GM12873 (cell line): ENCODE measurements at regions not wholly inside any gene's neighbourhood (a gene's known extent, or its start where the extent isn't known, plus 50 kb on each side); places are given as distances from the start of the nearest gene placed in this dataset.

Experiments
- TF ChIP-seq, protein P1 (sequence below): IDR thresholded peaks from 2 replicates; pipeline ENCODE4 v1.5.1; 2012; ENCODE audit warnings: low read depth, mild to moderate bottlenecking, moderate library complexity, low read length, control low read depth; ENCODE audit not compliant: insufficient read depth; ENCODE audit errors: missing control alignments

DNA sequence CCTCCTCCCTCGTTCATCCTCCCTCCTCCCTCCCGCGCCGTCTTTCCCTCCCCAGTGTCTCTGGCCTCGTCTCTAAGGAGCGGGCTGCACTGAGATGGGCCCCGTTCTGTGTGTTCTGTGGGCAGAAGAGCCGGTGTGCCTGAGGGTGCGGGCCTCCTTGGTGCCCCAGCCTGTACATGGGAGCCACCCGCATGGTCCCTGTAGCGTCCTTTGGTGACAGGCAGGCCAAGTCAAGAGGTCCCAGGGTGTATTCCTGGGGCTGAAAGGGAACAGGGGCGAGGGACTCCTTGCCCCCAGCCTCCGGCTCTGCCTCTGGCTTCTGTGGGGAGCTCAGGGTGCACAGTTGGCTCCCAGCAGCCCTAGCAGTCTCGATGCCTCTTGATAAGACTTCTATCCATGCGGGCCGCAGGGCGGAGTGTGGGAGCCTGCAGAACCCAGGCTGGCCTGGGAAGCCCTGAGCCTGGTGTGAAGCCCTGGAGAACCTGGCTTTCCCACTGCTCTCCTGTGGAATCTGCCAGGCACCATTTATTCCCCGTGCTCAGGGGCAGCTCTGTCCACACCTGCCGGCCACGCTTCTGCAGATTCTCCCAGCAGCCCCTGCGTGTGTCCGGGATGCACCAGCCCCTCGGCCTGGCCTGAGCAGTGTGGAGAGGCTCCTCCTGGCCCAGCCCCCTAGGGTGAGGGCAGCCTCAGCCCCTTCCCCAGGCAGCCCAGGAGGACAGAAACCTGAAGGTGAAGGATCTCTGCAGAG lies 181.3 kb downstream of the KIF26A start:
- TF ChIP-seq, protein P1, sequence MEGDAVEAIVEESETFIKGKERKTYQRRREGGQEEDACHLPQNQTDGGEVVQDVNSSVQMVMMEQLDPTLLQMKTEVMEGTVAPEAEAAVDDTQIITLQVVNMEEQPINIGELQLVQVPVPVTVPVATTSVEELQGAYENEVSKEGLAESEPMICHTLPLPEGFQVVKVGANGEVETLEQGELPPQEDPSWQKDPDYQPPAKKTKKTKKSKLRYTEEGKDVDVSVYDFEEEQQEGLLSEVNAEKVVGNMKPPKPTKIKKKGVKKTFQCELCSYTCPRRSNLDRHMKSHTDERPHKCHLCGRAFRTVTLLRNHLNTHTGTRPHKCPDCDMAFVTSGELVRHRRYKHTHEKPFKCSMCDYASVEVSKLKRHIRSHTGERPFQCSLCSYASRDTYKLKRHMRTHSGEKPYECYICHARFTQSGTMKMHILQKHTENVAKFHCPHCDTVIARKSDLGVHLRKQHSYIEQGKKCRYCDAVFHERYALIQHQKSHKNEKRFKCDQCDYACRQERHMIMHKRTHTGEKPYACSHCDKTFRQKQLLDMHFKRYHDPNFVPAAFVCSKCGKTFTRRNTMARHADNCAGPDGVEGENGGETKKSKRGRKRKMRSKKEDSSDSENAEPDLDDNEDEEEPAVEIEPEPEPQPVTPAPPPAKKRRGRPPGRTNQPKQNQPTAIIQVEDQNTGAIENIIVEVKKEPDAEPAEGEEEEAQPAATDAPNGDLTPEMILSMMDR, result no peak

DNA sequence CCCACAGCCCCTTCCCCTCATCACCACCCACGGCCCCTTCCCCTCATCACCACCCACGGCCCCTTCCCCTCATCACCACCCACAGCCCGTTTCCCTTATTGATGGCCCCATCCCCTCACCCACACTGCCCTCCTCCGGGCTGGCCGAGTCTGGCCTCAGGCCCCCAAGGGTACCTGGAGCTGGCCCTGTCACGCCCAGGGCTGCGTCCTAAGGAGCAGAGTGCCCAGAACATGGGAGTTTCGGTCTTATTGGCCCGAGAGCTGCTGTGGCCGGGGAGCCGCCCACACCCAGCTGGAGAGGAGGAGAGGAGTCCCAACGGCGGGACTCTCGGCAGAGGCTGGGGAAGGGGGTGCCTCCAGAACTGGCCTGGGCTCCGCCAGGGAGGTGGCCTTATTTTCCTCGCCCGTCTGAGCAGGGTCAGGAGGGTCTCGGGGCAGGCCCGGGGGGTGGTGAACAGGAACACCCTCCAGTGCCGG lies 182.3 kb downstream of the KIF26A start:
- TF ChIP-seq, protein P1, result no peak

DNA sequence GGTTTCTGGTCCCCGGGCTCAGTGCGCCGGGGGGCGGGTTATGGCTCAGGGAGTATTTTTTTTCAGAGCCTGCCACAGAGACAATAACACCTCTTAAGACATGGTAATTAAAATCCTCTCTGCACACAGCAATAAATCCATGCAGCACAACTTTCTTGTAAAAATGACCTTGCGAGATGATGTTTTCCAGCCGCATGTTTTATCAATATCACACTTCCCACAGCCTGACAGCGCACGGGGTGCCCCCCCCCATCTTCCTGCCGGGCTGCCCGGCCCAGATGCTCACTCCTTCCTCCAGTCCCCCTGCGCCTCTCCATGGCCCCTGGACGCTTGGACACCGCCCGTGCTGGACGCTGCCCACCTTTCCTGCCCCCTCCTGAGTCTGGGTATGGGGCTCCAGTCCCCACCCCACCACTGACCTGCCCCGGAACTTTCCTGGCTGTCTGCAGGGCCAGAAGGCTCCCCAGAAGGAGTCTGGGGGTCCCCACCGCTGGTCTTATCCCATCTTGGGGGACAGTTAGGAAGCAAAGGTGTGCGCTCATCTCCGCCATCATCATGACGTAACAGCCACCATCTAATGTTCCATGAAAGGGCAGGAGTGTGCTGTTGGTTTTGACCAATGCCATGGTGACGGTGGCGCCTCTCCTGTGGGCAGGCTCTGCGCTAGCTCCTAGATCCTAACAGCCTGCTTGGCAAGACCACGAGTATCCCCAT lies 182.9 kb downstream of the KIF26A start:
- TF ChIP-seq, protein P1, result no peak

DNA sequence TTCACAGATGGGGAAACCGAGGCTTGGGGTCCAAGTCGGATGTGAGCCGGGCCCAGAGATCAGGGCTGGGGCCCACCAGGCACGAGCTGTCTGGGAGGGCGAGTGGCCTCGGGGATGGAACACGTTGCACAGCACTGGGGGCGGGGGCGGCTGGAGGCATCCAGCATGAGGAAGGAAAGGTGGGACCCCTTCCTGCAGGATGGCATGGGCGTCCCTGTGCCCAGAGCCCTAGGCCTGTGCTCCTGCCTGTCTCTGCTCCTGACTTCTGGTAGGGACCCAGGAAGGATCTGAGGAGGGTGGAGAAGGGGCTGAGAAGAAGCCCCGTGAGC lies 183.4 kb downstream of the KIF26A start:
- TF ChIP-seq, protein P1, result no peak

DNA sequence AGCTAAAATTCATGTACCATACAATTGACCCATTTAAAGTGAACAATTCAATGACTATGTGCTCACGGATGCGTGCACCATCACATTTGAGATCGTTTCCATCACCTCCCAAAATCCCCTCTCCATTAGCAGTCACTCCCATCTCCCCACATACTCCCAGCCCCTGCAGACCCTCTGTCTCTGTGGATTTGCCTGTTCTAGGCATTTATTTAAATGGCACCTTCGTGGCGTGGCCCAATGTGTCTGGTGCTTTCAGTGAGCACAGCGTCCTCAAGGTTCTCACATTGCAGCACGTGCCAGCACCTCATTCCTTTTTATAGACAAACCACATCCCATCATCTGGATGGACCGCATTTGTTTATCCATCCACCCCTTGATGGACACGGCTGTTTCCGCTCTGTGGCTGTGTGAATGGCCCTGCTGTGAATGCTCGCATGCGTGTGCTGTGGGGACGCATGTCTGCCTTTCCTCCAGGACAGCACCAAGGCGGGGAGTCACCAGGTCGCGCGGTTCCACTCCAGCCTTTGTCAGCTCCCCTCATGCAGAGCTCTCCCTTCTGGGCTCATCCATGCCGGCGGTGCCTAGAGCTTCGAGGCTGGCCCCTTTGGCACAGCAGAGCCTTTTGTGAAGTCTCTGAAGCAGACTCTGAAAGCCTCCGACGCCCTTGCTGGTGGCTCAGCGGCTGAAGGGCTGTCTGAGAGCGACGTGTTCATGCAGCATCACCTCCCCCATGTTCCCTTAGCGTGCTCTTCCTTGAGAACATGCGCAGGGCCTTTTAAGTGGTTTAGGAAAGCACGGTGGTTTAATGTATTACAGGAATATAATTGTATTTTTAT lies 184.4 kb downstream of the KIF26A start:
- TF ChIP-seq, protein P1, result no peak

DNA sequence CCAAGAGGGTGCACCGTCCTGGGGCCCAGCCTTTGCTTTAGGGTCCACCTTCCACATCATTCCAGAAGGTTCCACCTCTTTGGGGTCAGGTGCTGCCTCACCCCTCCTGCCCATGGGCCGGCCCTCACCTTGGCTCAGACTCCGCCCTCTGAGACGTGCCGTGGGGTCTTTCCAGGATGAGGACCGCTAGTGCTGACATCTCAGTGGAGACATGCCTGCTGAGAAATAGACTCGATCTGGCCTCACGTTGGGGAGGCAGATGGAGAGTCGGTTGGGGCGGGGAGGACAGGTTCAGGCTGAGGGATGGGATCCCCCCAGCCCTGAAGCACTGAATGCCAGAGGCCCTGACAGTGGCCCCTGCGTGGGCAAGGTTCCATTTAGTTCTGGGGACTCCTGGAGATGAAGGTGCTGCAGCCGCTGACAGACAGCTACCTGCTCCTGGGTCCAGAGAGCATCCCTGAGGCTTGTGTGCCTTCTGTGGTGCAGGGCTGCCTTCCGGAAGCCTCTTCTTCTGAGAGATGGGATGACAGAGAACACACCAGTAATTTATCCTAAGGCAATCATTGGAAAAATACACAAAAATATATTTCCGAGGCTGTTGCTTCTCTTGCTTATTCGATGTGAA lies 185.3 kb downstream of the KIF26A start:
- TF ChIP-seq, protein P1, result no peak
